ENCODE measurements at regions not wholly inside any gene's neighbourhood (a gene's known extent, or its start where the extent isn't known, plus 50 kb on each side); places are given as distances from the start of the nearest gene placed in this dataset.

GRCh38 chr12:5244513-5244972 lies 187.4 kb upstream of the NTF3 start:
- no peak for TF ChIP-seq CTCF (IDR thresholded peaks at IDR 0.05)
- DNase-seq: no peak
- H3K27ac Mint-ChIP-seq: no peak overlapping the region
- H3K4me1 Mint-ChIP-seq (ENCODE audit: low read depth): no peaks in the 10 kb centered on the region
- H3K4me3 Mint-ChIP-seq: no peak overlapping the region
- H3K27me3 Mint-ChIP-seq (ENCODE audit: insufficient read depth): peaks cover 25% of the 10 kb centered on the region
- H3K9me3 Mint-ChIP-seq: no peaks in the 10 kb centered on the region
- no peaks in the 10 kb centered on the region for H3K36me3 Mint-ChIP-seq (ENCODE audit: low read depth)

GRCh38 chr12:5246196-5246595 lies 185.7 kb upstream of the NTF3 start:
- Mint-ChIP-seq H3K27ac (no peak overlapping the region), H3K27me3 (ENCODE audit: insufficient read depth) (peaks cover 14% of the 10 kb centered on the region), H3K36me3 (ENCODE audit: low read depth) (no peaks in the 10 kb centered on the region), H3K4me3 (no peak overlapping the region), H3K9me3 (no peaks in the 10 kb centered on the region), H3K4me1 (ENCODE audit: low read depth) (no peaks in the 10 kb centered on the region)
- no peak for TF ChIP-seq CTCF (IDR thresholded peaks at IDR 0.05)
- DNase-seq: no peak

GRCh38 chr12:5247144-5247543 lies 184.8 kb upstream of the NTF3 start:
- H3K36me3 Mint-ChIP-seq (ENCODE audit: low read depth): no peaks in the 10 kb centered on the region
- TF ChIP-seq CTCF (IDR thresholded peaks at IDR 0.05): no peak
- no peak for DNase-seq
- H3K9me3 Mint-ChIP-seq: no peaks in the 10 kb centered on the region
- H3K27me3 Mint-ChIP-seq (ENCODE audit: insufficient read depth): peaks cover 17% of the 10 kb centered on the region
- H3K27ac Mint-ChIP-seq: no peak overlapping the region
- H3K4me3 Mint-ChIP-seq: no peak overlapping the region
- H3K4me1 Mint-ChIP-seq (ENCODE audit: low read depth): no peaks in the 10 kb centered on the region

- TF ChIP-seq CTCF (IDR thresholded peaks at IDR 0.05): no peak
- no peak overlapping the region for H3K4me3 Mint-ChIP-seq
- H3K27ac Mint-ChIP-seq: no peak overlapping the region
- no peak for DNase-seq
- H3K4me1 Mint-ChIP-seq (ENCODE audit: low read depth): no peaks in the 10 kb centered on the region
- peaks cover 13% of the 10 kb centered on the region for H3K27me3 Mint-ChIP-seq (ENCODE audit: insufficient read depth)
- no peaks in the 10 kb centered on the region for H3K9me3 Mint-ChIP-seq
- no peaks in the 10 kb centered on the region for H3K36me3 Mint-ChIP-seq (ENCODE audit: low read depth)
Observed at GRCh38 chr12:5248230-5248629, 183.7 kb upstream of the NTF3 start.

GRCh38 chr12:5248999-5249526 lies 182.8 kb upstream of the NTF3 start:
- H3K9me3 Mint-ChIP-seq: no peaks in the 10 kb centered on the region
- H3K4me1 Mint-ChIP-seq (ENCODE audit: low read depth): no peaks in the 10 kb centered on the region
- H3K27me3 Mint-ChIP-seq (ENCODE audit: insufficient read depth): peaks cover 13% of the 10 kb centered on the region
- H3K27ac Mint-ChIP-seq: no peak overlapping the region
- DNase-seq: no peak
- H3K36me3 Mint-ChIP-seq (ENCODE audit: low read depth): no peaks in the 10 kb centered on the region
- no peak overlapping the region for H3K4me3 Mint-ChIP-seq
- no peak for TF ChIP-seq CTCF (IDR thresholded peaks at IDR 0.05)

- H3K4me3 Mint-ChIP-seq: no peak overlapping the region
- no peak overlapping the region for H3K27ac Mint-ChIP-seq
- H3K9me3 Mint-ChIP-seq: no peaks in the 10 kb centered on the region
- no peak for TF ChIP-seq CTCF (IDR thresholded peaks at IDR 0.05)
- H3K27me3 Mint-ChIP-seq (ENCODE audit: insufficient read depth): peaks cover 14% of the 10 kb centered on the region
- no peaks in the 10 kb centered on the region for H3K36me3 Mint-ChIP-seq (ENCODE audit: low read depth)
- H3K4me1 Mint-ChIP-seq (ENCODE audit: low read depth): no peaks in the 10 kb centered on the region
- no peak for DNase-seq
Observed at GRCh38 chr12:5251092-5251491, 180.8 kb upstream of the NTF3 start.
